22Rv1 (cell line): ENCODE measurements at regions not wholly inside any gene's neighbourhood (a gene's known extent, or its start where the extent isn't known, plus 50 kb on each side); places are given as distances from the start of the nearest gene placed in this dataset.

Experiments
- H3K27ac ChIP-seq: fragments of 450-650 bp; 2 replicates; pipeline ENCODE4 v1.5.1; 2017
- CTCF ChIP-seq: fragments of 450-650 bp; IDR thresholded peaks from 2 replicates; pipeline ENCODE4 v1.5.1; 2017; ENCODE audit warnings: mild to moderate bottlenecking
- ZFX ChIP-seq: fragments of 450-650 bp; IDR thresholded peaks from 2 replicates; pipeline ENCODE4 v1.6.1; 2017; ENCODE audit warnings: antibody characterized with exemption, borderline replicate concordance

- TF ChIP-seq CTCF, result no peak
- no peak for TF ChIP-seq ZFX
- no peak overlapping the region for H3K27ac ChIP-seq
Measured at GRCh38 chr20:51219544-51219943, 196.6 kb upstream of the KCNG1 start.

- TF ChIP-seq ZFX, result no peak
- TF ChIP-seq CTCF, result no peak
- H3K27ac ChIP-seq, result no peak overlapping the region
Measured at GRCh38 chr20:51218603-51219002, 195.7 kb upstream of the KCNG1 start.

- H3K27ac ChIP-seq, result no peak overlapping the region
- TF ChIP-seq CTCF, result no peak
- TF ChIP-seq ZFX, result no peak
Measured at GRCh38 chr20:51217347-51218045, 194.6 kb upstream of the KCNG1 start.

- H3K27ac ChIP-seq, result no peak overlapping the region
- TF ChIP-seq ZFX (no peak), CTCF (no peak)
Measured at GRCh38 chr20:51216850-51217249, 193.9 kb upstream of the KCNG1 start.

GRCh38 chr20:51212816-51213215, 189.9 kb upstream of the KCNG1 start:
- TF ChIP-seq CTCF (no peak), ZFX (no peak)
- H3K27ac ChIP-seq, result no peak overlapping the region

GRCh38 chr20:51211191-51211590, 188.3 kb upstream of the KCNG1 start:
- no peak overlapping the region for H3K27ac ChIP-seq
- TF ChIP-seq ZFX (no peak), CTCF (no peak)

GRCh38 chr20:51210084-51210483, 187.2 kb upstream of the KCNG1 start:
- TF ChIP-seq ZFX (no peak), CTCF (no peak)
- H3K27ac ChIP-seq, result no peak overlapping the region
